GM13977 (cell line): ENCODE measurements at regions not wholly inside any gene's neighbourhood (a gene's known extent, or its start where the extent isn't known, plus 50 kb on each side); places are given as distances from the start of the nearest gene placed in this dataset.

Experiments used
- DNase-seq: peaks from one replicate; pipeline ENCODE4 v3.0.0; 2012; ENCODE audit warnings: low spot score
- in situ Hi-C: fragments of 300-500 bp; cut with MboI; formaldehyde crosslinking; loops from one replicate; pipeline ENCODE4 v1.12.0; 2022; ENCODE audit warnings: low sequenced_read_pairs, low pct_unique_long_range_greater_than_20kb, mixed read lengths, inconsistent platforms; ENCODE audit not compliant: unreplicated experiment
- TF ChIP-seq, protein P1 (sequence below): IDR thresholded peaks from 2 replicates; pipeline ENCODE4 v1.5.1; 2012; ENCODE audit warnings: mild to moderate bottlenecking, control low read depth; ENCODE audit not compliant: insufficient read depth; ENCODE audit errors: extremely low read depth, missing control alignments

DNA sequence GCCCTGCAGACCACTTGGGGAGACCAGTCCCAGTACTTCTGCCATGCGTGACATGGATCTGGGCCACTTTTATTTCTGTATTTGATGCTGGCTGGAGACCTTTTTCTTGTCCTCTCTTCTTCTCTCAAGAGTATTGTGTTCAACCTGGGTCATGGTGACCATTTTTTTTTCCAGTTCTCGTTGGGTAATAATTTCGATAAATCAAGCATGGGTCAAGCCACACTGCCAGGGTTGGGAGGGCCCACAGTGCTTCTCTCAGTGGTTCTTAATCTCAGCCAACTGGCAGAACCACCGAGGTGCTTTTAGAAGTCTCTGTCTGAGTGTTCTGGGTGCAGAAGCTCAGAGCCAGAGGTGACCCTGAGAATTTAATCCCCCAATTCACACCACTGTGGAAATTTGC is 269.9 kb downstream of the SEC23IP start:
- TF ChIP-seq, protein P1, sequence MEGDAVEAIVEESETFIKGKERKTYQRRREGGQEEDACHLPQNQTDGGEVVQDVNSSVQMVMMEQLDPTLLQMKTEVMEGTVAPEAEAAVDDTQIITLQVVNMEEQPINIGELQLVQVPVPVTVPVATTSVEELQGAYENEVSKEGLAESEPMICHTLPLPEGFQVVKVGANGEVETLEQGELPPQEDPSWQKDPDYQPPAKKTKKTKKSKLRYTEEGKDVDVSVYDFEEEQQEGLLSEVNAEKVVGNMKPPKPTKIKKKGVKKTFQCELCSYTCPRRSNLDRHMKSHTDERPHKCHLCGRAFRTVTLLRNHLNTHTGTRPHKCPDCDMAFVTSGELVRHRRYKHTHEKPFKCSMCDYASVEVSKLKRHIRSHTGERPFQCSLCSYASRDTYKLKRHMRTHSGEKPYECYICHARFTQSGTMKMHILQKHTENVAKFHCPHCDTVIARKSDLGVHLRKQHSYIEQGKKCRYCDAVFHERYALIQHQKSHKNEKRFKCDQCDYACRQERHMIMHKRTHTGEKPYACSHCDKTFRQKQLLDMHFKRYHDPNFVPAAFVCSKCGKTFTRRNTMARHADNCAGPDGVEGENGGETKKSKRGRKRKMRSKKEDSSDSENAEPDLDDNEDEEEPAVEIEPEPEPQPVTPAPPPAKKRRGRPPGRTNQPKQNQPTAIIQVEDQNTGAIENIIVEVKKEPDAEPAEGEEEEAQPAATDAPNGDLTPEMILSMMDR, result no peak
- in situ Hi-C loops, result no loop called here
- DNase-seq, result no peak

DNA sequence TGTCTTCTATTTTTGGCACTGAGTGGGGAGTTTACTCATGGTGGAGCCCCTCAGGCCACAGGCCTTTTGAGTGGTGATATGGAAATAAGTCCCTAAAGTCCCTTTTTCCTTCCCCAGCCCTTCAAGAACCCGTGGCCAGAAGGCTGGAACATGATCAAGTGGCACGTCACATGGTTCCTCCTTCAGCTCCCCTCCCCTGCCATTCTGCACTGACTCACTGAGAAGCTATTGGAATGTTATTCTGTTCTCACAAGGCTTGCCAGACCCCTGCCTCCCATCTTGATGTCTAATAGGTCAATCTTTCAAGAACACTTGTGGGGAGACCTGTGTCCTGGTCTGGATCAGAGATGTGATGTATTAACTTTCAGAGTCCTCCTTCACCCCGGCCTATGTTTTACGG is 279.8 kb downstream of the SEC23IP start:
- in situ Hi-C loops, result no loop called here
- TF ChIP-seq, protein P1, result no peak
- no peak for DNase-seq

DNA sequence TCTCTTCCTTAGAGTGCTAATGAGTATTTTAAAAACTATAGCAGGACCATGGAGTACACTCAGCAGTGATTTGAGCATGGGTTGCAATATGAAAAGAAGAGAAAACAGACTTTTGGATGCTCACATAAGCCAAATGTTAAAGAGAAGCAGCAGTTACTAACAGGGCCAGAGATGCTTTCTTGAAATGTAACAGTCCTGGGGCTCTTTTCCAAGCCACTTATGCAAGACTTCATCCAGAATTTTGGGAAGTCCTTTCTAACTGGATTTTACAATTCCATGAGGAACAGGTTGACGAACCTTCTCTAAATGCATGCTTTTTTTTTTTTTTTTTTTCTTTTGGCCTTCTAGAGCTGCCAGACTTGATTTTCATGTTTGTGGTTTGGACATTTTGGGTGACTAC is 282.0 kb downstream of the SEC23IP start:
- TF ChIP-seq, protein P1, result no peak
- no peak for DNase-seq
- in situ Hi-C loops, result no loop called here

DNA sequence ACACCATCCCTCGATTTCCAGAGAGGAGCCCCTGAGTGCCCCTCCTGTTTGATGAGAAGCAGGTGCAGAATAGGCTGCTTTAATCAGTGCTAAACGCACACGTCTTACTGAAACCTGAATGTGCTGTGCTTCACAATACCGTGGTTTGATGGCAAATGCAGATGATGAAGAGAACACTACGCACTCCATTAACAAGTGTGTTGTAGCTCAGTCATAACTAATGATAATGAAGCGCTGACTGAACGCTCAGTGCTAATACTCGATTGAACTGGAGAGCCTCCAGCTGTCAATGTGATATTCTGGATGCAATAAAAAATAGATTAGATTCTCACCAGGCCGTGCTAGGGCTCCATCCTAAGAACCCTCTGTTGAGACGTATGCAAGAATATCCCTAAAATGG is 279.7 kb upstream of the PLPP4 start:
- TF ChIP-seq, protein P1, result no peak
- DNase-seq, result no peak
- in situ Hi-C loops, result no loop called here

DNA sequence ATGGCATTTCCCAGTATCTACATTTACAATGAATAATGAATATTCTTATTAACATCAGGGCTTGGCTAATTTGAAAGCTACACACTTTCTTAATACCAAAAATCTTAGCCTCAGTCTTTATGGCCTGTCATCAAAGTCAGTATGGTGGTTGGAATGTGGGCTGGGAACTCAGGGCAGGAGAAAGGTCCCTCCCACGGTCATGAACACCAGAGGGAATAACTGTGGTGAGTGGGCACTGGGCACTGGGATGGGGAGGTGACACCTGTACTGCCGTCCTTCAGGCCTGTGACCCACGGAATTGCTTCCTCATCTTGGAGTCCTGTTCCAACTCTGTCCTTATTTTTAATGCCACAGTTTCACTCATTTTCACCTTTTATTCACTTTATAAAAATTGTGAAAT is 276.9 kb upstream of the PLPP4 start:
- no peak for DNase-seq
- in situ Hi-C loops, result no loop called here
- TF ChIP-seq, protein P1, result no peak

DNA sequence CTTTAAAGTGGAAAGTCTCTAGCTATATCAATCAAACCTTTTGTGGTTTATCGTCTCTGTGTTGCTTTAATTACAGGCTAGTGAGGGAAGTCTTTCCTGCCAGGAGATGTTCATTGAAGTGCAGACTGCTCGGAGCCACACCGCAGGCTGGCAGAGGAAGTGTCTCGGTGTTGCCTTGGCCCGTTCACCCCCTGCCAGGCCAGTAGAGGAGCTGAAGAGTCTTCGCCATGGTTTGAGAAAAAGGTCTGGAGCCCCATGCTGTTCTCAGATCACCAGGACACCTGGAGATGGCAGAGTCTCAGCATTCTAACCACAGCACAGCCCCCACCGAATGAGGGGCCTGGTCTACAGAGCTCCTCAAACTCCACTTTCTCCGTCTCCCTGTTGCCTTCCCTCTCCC is 275.9 kb upstream of the PLPP4 start:
- DNase-seq, result no peak
- TF ChIP-seq, protein P1, result no peak
- in situ Hi-C loops, result no loop called here

DNA sequence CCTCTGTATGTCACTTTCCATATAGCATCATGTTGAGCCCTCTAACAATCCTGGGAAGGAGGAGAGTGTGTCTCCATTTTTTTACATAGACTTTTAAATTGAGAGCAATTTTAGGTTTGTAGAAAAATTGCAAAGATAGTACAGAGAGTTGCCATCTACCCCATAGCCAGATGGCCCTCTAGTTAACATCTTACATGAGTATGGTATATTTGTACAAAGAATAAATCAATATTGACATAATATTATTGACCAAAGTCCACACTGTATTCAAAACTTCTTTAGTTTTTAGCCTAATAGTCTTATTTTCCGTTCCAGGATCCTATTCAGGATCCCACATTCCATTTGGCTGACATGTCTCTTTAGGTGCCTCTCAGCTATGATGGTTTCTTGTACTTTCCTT is 274.6 kb upstream of the PLPP4 start:
- TF ChIP-seq, protein P1, result no peak
- no peak for DNase-seq
- in situ Hi-C loops, result no loop called here
